ENCODE measurements at regions not wholly inside any gene's neighbourhood (a gene's known extent, or its start where the extent isn't known, plus 50 kb on each side); places are given as distances from the start of the nearest gene placed in this dataset.

DNA sequence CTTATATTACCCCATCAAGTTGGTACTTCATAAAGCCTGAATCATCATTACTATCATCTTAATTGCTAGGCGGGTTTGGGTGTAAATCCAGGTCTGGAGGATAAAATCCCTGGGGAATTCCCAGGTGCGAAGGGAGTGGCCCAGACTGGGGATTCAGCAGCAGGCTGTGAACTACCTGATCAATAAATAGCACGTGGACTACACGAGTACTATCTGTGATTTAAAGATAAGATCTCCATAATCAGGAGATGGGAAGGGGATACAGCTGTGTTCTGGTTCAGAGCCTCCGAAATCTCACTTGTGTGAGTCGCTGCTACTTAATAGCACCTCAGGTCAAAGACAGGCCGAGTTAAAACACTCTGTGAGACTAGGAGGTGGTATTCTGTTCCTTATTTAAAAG is 512.6 kb upstream of the ZFHX3 start:
- TF ChIP-seq EP300 (IDR thresholded peaks at IDR 0.05) (no peak), POLR2AphosphoS5 (IDR thresholded peaks at IDR 0.05) (no peak), POLR2A (IDR thresholded peaks at IDR 0.05) (no peak)
- TF ChIP-seq, protein P1, sequence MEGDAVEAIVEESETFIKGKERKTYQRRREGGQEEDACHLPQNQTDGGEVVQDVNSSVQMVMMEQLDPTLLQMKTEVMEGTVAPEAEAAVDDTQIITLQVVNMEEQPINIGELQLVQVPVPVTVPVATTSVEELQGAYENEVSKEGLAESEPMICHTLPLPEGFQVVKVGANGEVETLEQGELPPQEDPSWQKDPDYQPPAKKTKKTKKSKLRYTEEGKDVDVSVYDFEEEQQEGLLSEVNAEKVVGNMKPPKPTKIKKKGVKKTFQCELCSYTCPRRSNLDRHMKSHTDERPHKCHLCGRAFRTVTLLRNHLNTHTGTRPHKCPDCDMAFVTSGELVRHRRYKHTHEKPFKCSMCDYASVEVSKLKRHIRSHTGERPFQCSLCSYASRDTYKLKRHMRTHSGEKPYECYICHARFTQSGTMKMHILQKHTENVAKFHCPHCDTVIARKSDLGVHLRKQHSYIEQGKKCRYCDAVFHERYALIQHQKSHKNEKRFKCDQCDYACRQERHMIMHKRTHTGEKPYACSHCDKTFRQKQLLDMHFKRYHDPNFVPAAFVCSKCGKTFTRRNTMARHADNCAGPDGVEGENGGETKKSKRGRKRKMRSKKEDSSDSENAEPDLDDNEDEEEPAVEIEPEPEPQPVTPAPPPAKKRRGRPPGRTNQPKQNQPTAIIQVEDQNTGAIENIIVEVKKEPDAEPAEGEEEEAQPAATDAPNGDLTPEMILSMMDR (IDR thresholded peaks at IDR 0.05) = no peak

Measured in upper lobe of left lung (tissue), 4 donors.